Medulla oblongata (tissue), 1 donor: ENCODE measurements at regions not wholly inside any gene's neighbourhood (a gene's known extent, or its start where the extent isn't known, plus 50 kb on each side); places are given as distances from the start of the nearest gene placed in this dataset.

ENCODE experiments used
- DNase-seq: peaks from one replicate; pipeline ENCODE4 v3.0.0-alpha.2; 2015; ENCODE audit errors: extremely low spot score

DNA sequence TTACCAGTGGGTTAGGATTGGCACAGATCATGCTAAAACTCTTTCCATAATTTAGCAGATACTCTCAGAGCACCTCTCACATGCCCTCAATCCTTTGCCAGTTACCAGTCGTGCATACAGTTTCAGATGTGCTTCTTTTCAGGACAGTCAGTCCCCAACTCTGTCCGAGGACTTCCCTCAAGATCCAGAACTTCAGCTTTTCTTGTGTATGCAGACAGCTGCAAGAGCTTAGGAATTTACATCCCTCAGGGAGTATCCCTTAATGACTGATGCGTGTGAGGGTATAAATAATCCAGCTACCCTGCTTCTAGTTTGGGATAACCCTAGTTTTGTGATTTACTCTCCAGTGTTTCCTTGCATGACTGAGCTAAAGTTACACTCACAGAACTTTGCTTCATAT is 393.0 kb upstream of the PLXNA2 start:
- DNase-seq = no peak

DNA sequence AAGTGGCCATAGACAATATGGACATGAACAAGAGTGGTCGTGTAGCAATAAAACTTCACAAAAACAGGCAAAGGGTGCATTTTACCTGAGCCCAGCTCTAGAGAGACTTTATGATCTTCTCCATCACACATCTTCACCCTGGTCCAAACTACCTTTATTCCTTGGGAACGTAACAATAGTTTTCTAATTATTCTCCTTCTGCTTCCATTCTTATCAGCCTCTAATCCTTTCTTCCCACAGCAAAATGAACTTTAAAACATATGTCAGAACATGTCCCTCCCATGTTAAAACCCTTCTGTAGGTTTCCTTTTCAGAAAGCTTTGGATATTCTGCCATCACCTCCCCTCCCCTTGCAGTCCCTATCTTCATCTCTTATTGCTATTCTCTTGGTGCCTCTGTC is 395.2 kb upstream of the PLXNA2 start:
- no peak for DNase-seq

DNA sequence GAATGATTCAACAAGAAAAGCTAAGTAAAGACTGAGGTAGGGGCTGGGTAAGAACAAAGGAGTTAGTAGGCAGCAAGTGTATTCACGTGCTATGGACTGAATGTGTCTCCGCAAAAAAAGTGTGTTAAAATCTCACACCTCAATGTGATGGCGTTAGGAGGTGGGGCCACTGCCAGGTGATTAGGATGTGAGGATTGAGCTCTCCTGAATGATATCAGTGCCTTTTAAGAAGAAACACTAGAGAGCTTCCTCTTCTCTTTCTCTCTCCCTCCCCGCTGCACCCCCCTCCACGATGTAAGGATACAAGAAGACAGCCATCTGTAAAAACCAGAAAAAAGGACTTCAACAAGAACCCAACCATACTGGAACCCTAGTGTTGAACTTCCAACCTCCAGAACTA is 396.1 kb upstream of the PLXNA2 start:
- DNase-seq = no peak

DNA sequence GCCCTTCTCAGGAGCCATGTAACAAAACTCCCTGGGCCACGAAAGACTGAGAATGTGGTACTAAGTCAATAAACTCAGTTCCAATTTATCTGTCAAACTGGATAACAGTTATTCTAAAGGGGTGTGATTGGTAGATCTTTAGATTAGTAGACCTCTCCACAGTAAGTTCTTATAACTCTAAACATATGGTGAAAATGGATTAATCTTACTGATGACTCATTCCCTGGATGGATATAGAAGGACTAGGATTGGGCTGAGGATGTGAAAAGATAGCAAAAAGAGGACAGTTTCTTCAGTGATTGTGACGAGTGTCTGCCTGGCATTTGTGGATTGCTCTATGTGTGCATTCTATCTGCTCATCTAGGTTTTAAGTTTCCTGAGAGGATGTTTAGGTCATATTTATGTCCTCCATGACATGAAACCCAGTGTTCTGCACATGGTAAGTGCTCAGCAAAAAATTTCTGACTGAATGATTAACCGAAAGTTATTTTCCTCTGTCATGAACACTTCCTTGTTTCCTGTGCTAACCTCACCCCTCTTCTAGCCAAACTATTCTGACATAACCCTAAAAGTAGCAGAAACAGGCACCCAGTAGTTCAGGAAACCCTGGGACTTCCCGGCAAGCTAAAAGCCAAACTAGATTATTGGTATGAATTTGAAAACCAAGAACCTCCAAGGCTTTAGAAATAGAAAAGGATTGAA is 397.5 kb upstream of the PLXNA2 start:
- DNase-seq = no peak

DNA sequence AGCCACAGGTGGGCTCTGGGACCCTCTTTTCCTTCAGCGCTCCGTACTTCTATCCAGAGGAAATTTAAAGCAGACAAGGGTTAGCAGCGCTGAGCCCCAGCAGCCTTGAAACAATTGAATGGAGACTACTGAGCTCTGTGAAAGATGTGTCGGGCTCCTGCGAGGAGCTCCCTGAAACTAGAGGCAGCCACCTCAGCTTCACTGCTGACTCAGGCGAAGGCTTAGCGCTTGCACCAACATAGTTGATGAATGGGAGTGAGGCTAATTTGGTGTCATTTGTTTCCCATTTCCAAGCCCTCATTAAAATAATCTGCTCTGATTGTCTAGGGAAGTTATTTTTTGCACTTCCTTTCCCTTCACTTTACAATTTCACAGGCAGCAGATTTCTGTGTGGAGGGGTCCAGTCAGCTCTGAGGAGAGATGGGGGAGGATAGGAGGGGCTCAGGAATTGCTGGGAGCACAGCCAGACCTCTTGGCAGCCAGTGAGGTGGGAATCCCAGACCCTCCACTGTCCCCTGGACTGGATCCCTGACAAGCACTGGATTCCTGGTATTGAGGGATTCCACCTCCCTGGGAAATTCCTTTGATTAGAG is 398.9 kb upstream of the PLXNA2 start:
- DNase-seq = no peak

DNA sequence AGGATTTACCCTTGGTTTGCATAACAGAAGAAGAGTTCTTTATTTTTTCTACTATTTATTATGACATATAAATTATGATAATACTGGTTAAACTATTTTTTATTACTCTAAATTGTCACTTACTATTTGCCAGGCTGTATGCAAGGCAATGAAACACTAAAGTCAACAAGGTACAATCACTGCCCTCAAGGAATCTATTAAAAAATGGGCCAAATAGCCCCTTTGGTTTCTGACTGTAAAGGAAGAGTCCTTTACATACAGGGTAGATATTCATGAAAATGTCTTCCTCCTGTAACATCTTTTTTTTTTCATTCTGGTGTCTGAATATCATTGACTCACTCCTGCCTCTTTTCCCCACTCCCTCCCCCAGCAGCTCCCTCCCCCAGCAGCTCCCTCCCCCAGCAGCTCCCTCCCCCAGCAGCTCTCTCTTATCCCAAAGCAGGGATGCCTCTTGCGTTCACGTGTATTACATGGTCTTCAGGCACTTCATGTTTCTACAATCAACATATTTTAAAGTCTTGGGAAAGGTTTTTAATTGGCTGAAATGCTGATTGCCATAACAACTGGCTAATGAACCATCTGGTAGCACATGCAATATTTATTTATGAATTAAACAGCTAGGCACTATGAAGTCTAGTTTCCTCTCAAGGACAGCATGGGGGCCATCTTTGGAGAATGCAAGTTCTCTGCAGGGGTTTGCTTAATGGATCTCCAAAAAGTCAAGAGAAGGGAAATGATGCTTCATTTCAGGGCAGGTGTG is 400.4 kb upstream of the PLXNA2 start:
- DNase-seq = no peak

DNA sequence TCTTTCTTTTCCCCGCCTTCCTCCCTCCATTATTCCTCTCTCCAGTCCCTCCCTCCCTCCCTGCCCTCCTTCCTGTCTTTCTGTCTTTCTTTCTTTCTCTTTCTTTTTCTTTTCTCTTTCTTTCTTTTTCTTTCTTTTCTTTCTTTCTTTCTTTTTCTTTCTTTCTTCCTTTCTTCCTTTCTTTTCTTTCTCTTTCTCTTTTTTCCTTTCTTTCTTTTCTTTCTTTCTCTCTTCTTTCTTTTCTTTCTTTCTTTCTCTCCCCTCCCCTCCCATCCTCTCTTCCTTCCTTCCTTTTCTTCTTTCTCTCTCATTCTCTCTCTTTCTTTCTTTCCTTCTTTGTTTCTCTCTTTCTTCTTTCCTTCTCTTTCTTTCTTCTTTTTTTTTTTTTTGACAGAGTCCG is 402.2 kb upstream of the PLXNA2 start:
- DNase-seq = no peak

DNA sequence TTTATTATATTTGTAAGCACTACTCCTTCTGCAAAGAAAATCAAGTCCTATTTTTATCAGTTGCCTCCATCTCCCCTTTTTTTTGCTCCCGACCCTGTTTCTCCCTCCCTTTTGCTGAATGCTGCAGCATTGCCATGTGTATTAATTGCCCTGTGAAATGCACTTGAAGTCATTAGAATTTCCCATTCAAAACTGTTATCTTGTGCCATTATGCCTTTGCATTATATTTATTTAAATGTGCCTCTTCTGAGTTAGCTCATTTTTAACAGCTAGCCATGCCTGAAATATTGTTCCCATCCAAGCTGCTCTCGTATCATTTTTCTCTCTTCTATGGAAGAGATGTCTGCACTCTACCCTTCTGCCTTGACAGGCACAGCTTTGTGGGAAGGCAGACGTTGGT is 404.0 kb upstream of the PLXNA2 start:
- DNase-seq = no peak

DNA sequence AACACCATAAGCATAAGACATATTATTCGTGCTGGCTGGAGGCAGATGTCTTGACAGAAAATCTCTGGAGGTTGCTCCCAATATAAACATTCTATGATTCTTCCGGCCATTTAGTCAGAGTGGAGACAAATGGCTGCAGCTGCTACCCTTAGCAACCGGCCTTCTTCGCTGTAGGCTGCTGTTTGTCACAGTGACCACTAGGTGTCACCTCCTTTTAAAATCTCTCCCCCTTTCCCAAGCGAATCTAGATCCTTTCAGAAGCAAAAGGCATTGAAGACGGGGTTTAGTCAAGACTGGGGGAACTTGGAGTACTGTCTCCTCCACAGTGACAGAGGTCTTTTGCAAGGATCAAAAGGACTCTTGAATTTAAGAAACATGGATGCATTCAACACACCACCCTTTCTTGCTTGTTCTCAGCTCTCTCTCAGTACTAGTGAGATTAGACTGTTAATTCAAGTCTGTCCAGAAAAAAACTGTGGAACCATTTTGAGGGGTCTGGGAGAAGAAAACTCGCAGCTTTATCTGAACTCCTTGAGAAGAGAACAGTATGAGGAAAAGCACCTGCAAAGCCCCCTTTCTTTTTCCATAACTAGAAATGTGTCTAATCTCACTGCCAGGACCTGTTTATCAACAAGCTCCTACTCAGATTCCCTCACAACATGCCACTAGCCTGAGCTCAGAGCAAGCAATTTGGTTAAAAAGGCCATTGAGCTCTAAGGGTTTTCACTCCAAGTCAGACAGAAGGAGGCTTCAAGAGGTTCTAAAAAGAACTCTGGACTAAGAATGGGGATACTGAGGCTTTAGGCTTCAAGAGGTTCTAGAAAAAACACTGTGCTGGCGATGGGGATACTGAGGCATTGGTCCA is 408.3 kb upstream of the PLXNA2 start:
- peak; percentile 78 for DNase-seq

DNA sequence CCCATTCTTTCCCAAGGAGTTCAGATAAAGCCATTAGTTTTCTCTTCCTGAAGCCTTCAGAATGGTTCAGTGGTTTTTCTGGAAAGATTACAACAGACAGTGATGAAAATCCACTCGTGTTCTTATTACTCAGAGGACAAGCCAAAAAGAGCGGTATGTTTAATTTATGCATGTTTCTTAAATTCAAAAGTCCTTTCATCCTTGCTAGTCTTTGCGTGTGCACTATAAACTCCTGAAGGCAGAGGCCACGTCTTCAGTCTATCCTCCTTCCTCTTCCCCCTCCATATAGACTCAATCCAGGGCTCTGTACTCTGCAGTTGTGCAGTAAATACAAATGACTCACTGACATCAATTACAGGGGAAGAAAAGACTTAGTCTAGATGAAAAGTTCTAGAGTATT is 409.2 kb upstream of the PLXNA2 start:
- no peak for DNase-seq

DNA sequence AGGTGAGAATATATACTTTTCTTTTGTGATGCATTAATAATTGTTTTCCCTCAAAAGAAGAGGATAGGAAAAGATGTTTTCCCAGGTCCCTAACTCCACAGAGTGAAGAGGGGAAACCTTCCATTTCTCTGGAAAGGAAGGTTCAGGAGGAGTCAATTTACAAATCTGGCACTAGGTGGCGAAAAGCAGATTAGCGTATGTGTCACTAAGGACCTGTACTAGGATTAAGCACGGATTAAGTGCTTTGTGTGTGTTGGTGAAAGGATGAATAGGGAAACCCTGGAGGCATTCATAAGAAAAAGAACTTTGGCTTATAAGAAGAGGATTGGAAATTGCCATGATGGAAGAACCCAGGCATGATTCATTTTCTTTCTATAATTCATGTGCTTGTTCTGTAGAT is 410.1 kb upstream of the PLXNA2 start:
- no peak for DNase-seq

DNA sequence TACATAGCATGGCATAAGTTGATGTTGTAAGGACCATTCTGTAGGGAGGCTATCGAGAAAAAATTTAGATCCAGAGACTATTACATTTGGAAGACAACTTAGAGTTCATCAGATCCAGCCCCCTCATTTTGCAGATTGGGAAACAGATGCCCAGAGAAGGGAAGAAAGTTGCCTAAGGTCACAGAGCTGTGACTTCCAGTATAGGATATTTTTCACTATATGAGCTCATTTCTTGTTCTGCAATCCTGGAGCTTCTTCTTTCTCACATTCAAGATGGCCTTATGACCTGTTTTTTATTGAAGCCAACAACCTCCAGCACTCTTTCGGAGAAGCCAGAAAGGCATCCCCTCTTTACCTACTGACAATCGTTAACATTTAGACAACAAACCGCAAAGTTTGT is 421.8 kb upstream of the PLXNA2 start:
- DNase-seq = no peak

DNA sequence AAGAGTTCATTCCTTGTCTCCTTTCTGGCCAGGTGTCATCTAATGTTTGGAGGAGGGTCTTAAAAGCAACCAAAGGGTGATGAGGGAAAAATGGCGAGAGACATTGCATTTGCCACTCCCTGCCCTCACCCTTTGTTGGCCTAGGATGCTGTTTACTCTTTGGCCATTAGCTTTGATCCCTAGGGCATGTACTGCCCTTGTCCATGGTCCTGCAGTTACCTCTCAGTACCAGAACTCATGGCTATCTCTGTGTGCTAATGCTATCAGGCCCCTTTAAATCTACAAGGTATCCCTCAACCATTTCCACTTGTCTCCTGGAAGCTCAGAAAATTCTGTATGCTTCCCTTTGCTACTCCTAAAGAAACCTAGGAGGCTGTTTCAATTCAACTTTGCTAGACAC is 424.8 kb upstream of the PLXNA2 start:
- DNase-seq = no peak

DNA sequence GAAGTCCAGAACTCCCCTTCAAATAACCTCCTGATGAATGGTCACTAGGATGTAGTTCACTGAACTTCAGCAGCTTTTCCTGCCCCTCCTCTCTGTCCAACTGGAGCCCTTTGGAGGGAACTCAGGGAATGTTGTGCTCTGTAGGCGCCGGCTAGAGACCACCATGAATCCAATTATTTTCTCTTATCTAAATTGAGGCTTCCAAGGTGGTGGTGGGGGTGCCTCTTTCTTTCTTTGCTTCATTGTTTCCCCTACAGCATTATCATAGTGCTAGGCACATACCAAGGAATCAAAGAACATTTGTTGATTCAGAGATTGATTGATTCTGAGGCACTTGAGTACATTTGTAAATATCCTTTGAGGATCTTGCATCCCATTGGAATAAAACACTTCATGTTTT is 426.6 kb upstream of the PLXNA2 start:
- DNase-seq = no peak

DNA sequence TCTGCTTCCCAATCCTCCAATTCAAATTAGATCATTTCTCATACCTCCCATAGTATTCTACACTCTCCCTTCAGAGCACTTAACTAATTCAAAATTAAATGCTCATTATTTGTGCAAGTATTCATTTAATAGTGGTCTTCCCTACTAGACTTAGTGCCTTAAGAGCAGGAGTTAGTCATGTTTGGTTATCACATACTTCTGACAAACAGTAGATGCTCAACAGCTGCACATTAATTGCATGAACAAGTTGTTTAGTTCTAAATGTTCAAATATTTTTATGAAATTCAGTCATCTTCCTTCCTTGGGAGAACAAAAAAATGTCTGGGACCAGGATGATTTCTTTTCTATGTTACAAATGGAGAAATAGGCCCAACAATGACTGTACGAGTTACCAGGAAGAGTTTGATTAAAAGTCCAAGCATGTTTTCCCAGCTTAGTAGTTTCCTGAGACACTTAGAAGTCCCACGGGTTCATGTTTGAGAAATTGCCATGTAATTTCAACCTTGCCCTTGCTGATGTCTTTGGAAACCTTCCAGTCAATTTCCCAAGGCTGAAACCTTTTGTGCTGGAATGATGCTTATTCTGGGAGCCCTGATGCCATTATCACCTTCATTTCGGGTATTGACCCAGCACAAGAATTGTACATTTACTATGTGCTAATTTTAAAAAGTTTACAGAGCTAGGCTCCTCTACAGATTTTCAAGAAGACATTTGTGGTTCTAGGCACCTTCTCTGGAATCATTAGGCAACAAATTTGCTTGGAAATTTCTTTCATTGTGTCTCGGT is 437.9 kb upstream of the PLXNA2 start:
- no peak for DNase-seq

DNA sequence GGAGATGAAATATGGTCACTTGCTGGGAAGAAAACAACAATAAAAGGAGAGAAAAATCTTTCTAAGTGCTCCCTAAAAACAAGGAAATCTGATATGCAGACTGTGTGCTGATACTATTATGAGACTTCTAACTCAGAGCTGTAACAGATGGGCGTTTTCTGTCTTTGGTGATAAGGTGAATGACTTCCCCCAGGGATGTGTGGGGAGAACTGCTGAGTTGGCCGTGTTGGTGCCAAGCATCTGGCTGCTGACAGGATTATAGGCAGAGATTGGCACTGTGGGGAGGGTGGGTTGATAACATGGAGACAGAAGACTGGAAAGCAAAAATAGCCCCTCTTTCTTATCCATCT is 438.5 kb upstream of the PLXNA2 start:
- DNase-seq = no peak

DNA sequence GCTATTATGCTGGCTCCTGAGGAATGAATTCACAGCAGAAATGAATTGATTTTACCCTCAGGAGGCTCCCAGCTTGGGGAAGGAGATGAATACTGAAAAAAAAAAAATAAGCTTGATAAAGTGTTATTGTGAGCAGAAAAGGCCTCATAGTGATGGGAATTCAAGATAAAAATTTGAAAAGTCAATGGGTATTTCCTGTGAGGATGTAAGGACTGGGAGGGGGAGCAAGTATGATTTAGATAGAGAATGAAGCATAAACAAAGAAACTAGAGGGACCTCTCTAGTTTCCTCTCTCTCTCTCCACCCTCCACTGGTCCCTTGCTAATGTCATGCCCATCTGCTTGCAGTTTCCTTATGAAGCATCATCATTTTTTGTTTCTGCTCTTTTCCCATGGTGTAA is 439.0 kb upstream of the PLXNA2 start:
- DNase-seq = no peak

DNA sequence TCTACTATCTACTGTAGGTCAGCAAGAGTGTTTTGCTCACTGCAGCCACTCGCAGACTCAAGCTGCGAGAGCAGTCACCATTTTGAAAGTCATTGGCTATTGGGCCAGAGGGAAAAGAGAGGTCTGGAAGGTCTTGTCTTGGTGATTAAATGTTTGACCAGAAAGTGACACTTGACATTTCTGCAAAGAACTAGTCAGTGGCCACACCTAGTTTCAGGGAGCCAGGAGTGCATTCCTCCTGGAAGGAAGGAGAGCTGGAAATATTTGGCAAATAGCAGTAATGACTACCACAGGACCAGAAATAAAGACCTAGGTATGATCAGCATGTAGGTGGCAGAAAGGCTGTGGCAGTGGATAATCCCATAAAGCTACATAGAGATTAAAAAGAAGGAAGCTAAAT is 440.0 kb upstream of the PLXNA2 start:
- DNase-seq = no peak

DNA sequence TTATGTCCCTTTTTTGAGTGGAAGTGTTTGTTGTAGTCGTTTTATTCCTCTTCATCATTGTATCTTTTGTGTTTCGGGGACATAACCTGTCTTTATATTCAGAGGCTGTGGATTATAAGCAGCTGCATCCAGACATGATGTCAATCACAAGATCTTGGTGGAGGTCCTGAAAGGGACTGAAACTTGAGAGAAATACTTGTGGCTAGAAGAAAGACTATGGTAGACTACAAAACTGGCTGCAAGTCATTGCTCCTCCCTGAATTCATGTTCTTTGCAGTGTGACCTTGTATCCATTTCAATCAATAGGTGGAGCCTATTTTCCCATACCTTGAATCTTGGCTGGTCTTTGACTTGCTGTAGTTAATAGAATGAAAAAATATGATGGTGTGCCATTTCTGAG is 442.4 kb upstream of the PLXNA2 start:
- DNase-seq = no peak

DNA sequence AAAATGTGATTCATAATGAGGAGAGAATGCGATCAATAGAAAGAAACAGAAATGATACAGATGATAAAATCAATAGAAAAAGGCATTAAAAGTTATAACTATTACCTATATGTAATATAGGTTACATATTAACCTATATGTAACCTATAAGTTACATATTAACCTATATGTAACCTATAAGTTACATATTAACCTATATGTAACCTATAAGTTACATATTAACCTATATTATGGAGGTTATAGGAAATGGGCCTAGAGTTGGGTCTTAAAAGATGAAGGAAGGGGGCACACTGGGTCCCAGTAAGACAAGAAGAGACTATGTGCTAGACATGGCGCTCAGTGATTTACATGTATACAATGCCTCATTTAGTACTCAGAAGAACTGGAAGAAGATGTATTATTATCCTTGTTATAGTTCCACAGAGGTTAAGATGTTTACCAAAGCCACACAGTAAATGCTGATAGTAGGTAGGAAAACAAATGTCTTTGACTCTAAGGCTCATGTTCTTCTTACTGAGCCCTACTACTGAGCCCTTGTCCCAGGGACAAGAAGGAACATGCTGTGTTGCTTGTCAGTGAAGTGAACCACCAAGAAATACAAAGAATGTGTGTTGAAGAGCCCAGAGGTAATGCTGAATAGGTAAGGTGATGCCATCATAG is 444.6 kb upstream of the PLXNA2 start:
- DNase-seq = no peak

DNA sequence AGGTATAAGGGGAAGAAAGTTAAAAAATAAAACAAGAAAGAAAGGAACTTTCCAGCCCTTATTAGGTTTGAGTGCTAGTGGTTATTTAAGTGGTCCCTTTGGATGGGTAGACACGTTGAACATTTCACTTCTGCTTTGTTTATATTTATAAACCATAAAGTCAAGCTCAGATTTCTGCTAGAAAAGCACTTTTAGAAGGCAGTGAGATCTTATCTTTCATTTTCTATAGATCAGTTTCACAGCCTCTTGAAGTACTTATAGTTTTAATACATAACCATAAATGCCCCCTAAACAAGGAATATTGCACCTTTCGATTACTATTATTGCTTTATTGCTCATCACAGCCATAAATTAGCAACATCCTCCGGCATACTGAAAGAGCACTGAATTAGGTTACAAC is 446.8 kb upstream of the PLXNA2 start:
- no peak for DNase-seq
